ENCODE measurements at regions not wholly inside any gene's neighbourhood (a gene's known extent, or its start where the extent isn't known, plus 50 kb on each side); places are given as distances from the start of the nearest gene placed in this dataset.

DNA sequence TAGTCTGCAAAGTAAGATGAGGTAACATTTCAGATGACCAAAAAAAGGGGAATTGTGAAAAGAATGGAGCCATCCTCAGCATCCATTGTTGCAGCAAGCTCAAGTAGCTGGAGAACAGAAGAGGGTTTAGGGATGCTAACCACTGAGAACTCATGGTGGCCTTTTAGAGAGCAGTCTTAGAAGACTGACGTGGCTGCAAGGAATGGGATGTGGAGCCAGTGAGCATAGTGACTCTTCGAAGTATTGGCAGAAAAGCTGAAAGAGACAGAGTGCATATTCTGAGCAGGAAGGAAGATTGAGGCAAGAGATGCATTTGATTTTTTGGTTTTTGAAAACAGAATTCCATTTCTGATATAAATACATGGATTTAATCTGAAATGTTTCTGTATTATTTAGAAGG is 151.2 kb downstream of the UBE2E3 start:
- Histone ChIP-seq H3K9me2 (ENCODE audit: insufficient read depth) (no peaks in the 10 kb centered on the region), H4K20me1 (ENCODE audit: insufficient read depth) (no peaks in the 10 kb centered on the region), H3K79me2 (ENCODE audit: insufficient read depth, low read length) (no peaks in the 10 kb centered on the region), H3K4me2 (ENCODE audit: low read length) (no peak overlapping the region), H3K4me1 (ENCODE audit: control insufficient read depth in 1 of 2, insufficient read depth in 2 of 2, low read length in 2 of 2) (no peaks in the 10 kb centered on the region), H3K36me3 (ENCODE audit: control insufficient read depth in 1 of 2, insufficient read depth in 2 of 2, low read length in 2 of 2) (no peaks in the 10 kb centered on the region), H3K27ac (ENCODE audit: low read depth, low read length) (no peak overlapping the region), H3K9ac (ENCODE audit: low read length) (no peak overlapping the region), H2AFZ (ENCODE audit: low read depth, low read length, poor library complexity, severe bottlenecking) (no peak overlapping the region), H3K9me3 (ENCODE audit: control insufficient read depth in 1 of 2, insufficient read depth in 1 of 2, low read depth in 1 of 2, low read length in 2 of 2) (no peaks in the 10 kb centered on the region), H3K27me3 (ENCODE audit: insufficient read depth, low read length) (no peaks in the 10 kb centered on the region), H3K4me3 (replicated peaks in 1 of 2; ENCODE audit: low read depth in 1 of 2, low read length in 2 of 2) (no peak overlapping the region)
- ATAC-seq (no peak), DNase-seq (ENCODE audit: low read depth, low spot score) (no peak)
- no peak for TF ChIP-seq EZH2phosphoT487 (IDR thresholded peaks at IDR 0.05; ENCODE audit: borderline replicate concordance)
- TF ChIP-seq REST (IDR thresholded peaks at IDR 0.05; ENCODE audit: low read depth): no peak
- no peak for TF ChIP-seq CTCF (IDR thresholded peaks at IDR 0.05 in 2 of 3, conservative IDR thresholded peaks at IDR 0.05 in 1 of 3; ENCODE audit: borderline replicate concordance in 1 of 3, insufficient read depth in 1 of 3, low read depth in 2 of 3, low read length in 2 of 3)
- TF ChIP-seq ELF1 (IDR thresholded peaks at IDR 0.05; ENCODE audit: borderline replicate concordance, low read depth): no peak
- TF ChIP-seq CBX3 (IDR thresholded peaks at IDR 0.05; ENCODE audit: low read depth): no peak
- no peak for TF ChIP-seq POLR2AphosphoS5 (IDR thresholded peaks at IDR 0.05; ENCODE audit: low read depth, low read length)
- no peak for TF ChIP-seq ZNF274 (IDR thresholded peaks at IDR 0.05; ENCODE audit: low read depth, low read length)
- intact Hi-C loops (cut with micrococcal nuclease): no loop called here
- ChIA-PET RAD21 (ENCODE audit: low non-redundant PET in 1 of 2, low total read pairs in 2 of 2, uncharacterized antibody in 2 of 2, unreplicated experiment in 2 of 2) (no interaction called here), POLR2A (no interaction called here), CTCF (no interaction called here)
- BruUV-seq (replicated peaks): no TSS peak

Data from HCT116 (cell line).